ENCODE measurements at regions not wholly inside any gene's neighbourhood (a gene's known extent, or its start where the extent isn't known, plus 50 kb on each side); places are given as distances from the start of the nearest gene placed in this dataset.

DNA sequence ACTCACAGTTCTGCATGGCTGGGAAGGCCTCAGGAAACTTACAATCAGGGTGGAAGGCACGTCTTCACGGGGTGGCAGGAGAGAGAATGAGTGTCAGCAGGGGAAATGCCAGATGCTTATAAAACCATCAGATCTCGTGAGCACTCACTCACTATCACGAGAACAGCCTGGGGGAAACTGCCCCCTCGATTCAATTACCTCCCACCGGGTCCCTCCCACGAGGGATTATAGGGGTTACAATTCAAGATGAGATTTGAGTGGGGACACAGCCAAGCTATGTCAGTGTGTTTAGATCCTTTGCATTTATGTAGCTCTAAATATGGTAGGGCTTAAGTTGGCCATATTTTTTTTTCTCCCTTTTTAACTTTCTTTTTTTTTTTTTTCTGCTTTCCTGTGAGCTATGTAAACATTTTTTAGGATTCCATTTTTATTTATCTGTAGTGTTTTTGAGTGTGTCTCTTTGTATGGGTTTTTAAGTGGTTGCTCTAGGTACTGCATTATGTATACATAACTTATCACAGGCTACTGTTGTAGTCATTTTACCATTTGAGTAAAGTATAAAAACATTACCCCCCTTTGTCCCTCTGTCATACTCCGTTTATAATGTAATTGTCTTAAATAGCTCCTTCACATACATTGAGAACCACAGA lies 79.0 kb downstream of the ADRA2C start:
- ATAC-seq: no peak
- Mint-ChIP-seq H3K27me3 (ENCODE audit: low read depth in 2 of 2) (peaks cover 31 to 63% of the 10 kb centered on the region in 2 donors), H3K4me3 (no peak overlapping the region), H3K9me3 (no peaks in the 10 kb centered on the region), H3K36me3 (no peaks in the 10 kb centered on the region), H3K27ac (no peak overlapping the region), H3K4me1 (no peaks in the 10 kb centered on the region)
- WGBS (ENCODE audit: insufficient coverage): 61% methylated on average over 8 of the region's 8 CpGs
- Histone ChIP-seq H3K27ac (ENCODE audit: low read length) (no peak overlapping the region), H3K4me3 (ENCODE audit: low read length) (no peak overlapping the region), H3K36me3 (ENCODE audit: control insufficient read depth, insufficient read depth, low read length) (no peaks in the 10 kb centered on the region), H3K27me3 (ENCODE audit: control insufficient read depth, insufficient read depth, low read length) (no peaks in the 10 kb centered on the region), H3K9me3 (ENCODE audit: control insufficient read depth, insufficient read depth, low read length) (peaks cover 5% of the 10 kb centered on the region), H3K4me1 (ENCODE audit: control insufficient read depth, insufficient read depth, low read length) (no peaks in the 10 kb centered on the region)
- TF ChIP-seq, protein P1, sequence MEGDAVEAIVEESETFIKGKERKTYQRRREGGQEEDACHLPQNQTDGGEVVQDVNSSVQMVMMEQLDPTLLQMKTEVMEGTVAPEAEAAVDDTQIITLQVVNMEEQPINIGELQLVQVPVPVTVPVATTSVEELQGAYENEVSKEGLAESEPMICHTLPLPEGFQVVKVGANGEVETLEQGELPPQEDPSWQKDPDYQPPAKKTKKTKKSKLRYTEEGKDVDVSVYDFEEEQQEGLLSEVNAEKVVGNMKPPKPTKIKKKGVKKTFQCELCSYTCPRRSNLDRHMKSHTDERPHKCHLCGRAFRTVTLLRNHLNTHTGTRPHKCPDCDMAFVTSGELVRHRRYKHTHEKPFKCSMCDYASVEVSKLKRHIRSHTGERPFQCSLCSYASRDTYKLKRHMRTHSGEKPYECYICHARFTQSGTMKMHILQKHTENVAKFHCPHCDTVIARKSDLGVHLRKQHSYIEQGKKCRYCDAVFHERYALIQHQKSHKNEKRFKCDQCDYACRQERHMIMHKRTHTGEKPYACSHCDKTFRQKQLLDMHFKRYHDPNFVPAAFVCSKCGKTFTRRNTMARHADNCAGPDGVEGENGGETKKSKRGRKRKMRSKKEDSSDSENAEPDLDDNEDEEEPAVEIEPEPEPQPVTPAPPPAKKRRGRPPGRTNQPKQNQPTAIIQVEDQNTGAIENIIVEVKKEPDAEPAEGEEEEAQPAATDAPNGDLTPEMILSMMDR (IDR thresholded peaks at IDR 0.05): no peak
- intact Hi-C loops (cut with micrococcal nuclease): no loop called here
- no peak for DNase-seq

DNA sequence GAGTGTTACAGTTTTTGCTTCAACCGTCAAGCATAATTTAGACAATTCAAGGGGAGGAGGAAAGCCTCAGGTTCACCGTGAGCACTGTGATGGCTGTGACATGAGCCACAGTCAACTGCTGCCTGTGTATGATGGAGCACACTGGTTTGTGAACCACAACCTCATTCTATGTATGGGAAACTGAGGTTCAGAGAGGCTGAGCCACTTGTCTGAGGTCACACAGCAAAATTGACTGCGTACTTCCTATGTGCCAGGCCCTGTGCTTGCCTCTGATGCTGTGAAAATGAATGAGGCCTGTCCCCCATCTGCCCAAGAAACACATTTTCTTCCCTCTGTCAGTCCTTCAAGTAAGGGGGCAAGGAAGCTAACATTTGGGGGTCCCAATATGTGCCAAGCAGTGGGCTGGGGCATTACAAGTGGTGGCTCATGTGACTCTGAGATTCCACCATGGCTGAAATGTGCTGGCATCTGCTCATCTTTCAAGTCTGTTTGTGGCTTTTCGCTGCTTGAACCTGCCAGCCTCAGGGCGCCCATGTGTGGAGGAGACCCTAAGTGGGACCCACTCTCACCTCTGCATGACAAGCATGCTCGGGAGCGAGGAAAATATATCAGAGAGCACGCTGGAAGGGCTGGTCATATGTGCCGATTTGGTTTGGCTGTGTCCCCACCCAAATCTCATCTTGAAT lies 79.7 kb downstream of the ADRA2C start:
- no peak overlapping the region for H3K4me3 Mint-ChIP-seq
- Histone ChIP-seq H3K4me3 (ENCODE audit: low read length) (no peak overlapping the region), H3K27ac (ENCODE audit: low read length) (no peak overlapping the region), H3K36me3 (ENCODE audit: control insufficient read depth, insufficient read depth, low read length) (no peaks in the 10 kb centered on the region), H3K4me1 (ENCODE audit: control insufficient read depth, insufficient read depth, low read length) (no peaks in the 10 kb centered on the region), H3K9me3 (ENCODE audit: control insufficient read depth, insufficient read depth, low read length) (peaks cover 6% of the 10 kb centered on the region), H3K27me3 (ENCODE audit: control insufficient read depth, insufficient read depth, low read length) (no peaks in the 10 kb centered on the region)
- intact Hi-C loops (cut with micrococcal nuclease): no loop called here
- H3K36me3 Mint-ChIP-seq: no peaks in the 10 kb centered on the region
- H3K9me3 Mint-ChIP-seq: no peaks in the 10 kb centered on the region
- WGBS (ENCODE audit: insufficient coverage): 78% methylated on average over 9 of the region's 9 CpGs
- H3K27me3 Mint-ChIP-seq (ENCODE audit: low read depth in 2 of 2): peaks cover 34 to 69% of the 10 kb centered on the region in 2 donors
- no peaks in the 10 kb centered on the region for H3K4me1 Mint-ChIP-seq
- no peak for ATAC-seq
- H3K27ac Mint-ChIP-seq: no peak overlapping the region
- TF ChIP-seq, protein P1 (IDR thresholded peaks at IDR 0.05): no peak
- DNase-seq: no peak

DNA sequence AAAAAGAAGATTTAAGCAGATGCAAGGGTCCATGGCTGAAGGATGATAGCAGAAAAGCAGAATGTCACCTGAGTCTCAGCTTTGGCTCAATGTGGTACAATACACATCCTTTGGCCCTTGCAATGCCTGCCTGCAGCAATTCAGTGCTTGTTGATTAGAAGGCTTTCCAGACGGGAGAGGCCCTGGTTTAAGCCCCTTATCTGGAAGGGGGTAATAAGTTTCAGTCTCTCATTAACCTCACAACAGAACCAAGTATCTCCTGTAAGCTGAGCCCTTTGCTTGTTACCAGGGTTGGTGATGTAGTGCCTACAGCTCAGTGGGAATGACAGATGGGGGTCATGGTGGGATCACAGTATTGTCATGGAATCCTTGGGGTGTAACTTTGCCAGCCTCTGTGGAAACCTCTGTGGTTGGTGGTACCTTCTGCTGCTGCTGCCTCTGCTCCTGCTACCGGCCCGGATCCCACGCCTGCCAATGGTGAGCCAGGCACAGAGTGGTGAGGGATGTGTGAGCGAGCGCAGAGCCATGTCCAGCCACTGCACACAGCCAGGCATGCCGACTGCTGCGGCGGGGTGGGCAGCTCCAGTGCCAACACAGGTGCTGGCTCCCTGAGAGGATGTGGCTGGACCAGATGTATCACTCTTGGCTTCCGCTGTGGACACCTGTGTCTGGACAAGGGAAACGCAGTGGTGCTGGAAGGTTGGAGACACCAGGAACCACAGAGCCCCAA lies 81.2 kb downstream of the ADRA2C start:
- H3K9me3 Mint-ChIP-seq: no peaks in the 10 kb centered on the region
- Histone ChIP-seq H3K27me3 (ENCODE audit: control insufficient read depth, insufficient read depth, low read length) (no peaks in the 10 kb centered on the region), H3K9me3 (ENCODE audit: control insufficient read depth, insufficient read depth, low read length) (peaks cover 6% of the 10 kb centered on the region), H3K4me1 (ENCODE audit: control insufficient read depth, insufficient read depth, low read length) (no peaks in the 10 kb centered on the region), H3K36me3 (ENCODE audit: control insufficient read depth, insufficient read depth, low read length) (no peaks in the 10 kb centered on the region), H3K27ac (ENCODE audit: low read length) (no peak overlapping the region), H3K4me3 (ENCODE audit: low read length) (no peak overlapping the region)
- intact Hi-C loops (cut with micrococcal nuclease): no loop called here
- 95% methylated on average over 10 of the region's 11 CpGs for WGBS (ENCODE audit: insufficient coverage)
- H3K27me3 Mint-ChIP-seq (ENCODE audit: low read depth in 2 of 2): peaks cover 31 to 70% of the 10 kb centered on the region in 2 donors
- H3K27ac Mint-ChIP-seq: no peak overlapping the region
- no peak for ATAC-seq
- no peak for DNase-seq
- no peaks in the 10 kb centered on the region for H3K36me3 Mint-ChIP-seq
- TF ChIP-seq, protein P1 (IDR thresholded peaks at IDR 0.05): no peak
- no peak overlapping the region for H3K4me3 Mint-ChIP-seq
- H3K4me1 Mint-ChIP-seq: no peaks in the 10 kb centered on the region
